ENCODE measurements at regions not wholly inside any gene's neighbourhood (a gene's known extent, or its start where the extent isn't known, plus 50 kb on each side); places are given as distances from the start of the nearest gene placed in this dataset.

- H3K4me3 ChIP-seq (ENCODE audit: low read depth, low read length), result no peak overlapping the region
- TF ChIP-seq CTCF (IDR thresholded peaks at IDR 0.05; ENCODE audit: insufficient read depth, low read length), result no peak
- DNase-seq (ENCODE audit: low read depth), result no peak
Measured at GRCh38 chr3:145812391-145812790, 348.6 kb downstream of the PLOD2 start.

- TF ChIP-seq CTCF (IDR thresholded peaks at IDR 0.05; ENCODE audit: insufficient read depth, low read length), result no peak
- DNase-seq (ENCODE audit: low read depth), result no peak
- H3K4me3 ChIP-seq (ENCODE audit: low read depth, low read length), result no peak overlapping the region
Measured at GRCh38 chr3:145815707-145816413, 345.1 kb downstream of the PLOD2 start.

- TF ChIP-seq CTCF (IDR thresholded peaks at IDR 0.05; ENCODE audit: insufficient read depth, low read length), result no peak
- no peak for DNase-seq (ENCODE audit: low read depth)
- H3K4me3 ChIP-seq (ENCODE audit: low read depth, low read length), result no peak overlapping the region
Measured at GRCh38 chr3:145817870-145818483, 343.0 kb downstream of the PLOD2 start.

- no peak overlapping the region for H3K4me3 ChIP-seq (ENCODE audit: low read depth, low read length)
- no peak for DNase-seq (ENCODE audit: low read depth)
- no peak for TF ChIP-seq CTCF (IDR thresholded peaks at IDR 0.05; ENCODE audit: insufficient read depth, low read length)
Measured at GRCh38 chr3:145820170-145820569, 340.8 kb downstream of the PLOD2 start.

- no peak overlapping the region for H3K4me3 ChIP-seq (ENCODE audit: low read depth, low read length)
- no peak for DNase-seq (ENCODE audit: low read depth)
- TF ChIP-seq CTCF (IDR thresholded peaks at IDR 0.05; ENCODE audit: insufficient read depth, low read length), result no peak
Measured at GRCh38 chr3:145842294-145842902, 318.6 kb downstream of the PLOD2 start.

GRCh38 chr3:145843561-145843960 is 317.4 kb downstream of the PLOD2 start:
- no peak overlapping the region for H3K4me3 ChIP-seq (ENCODE audit: low read depth, low read length)
- TF ChIP-seq CTCF (IDR thresholded peaks at IDR 0.05; ENCODE audit: insufficient read depth, low read length), result no peak
- no peak for DNase-seq (ENCODE audit: low read depth)

Data from fibroblast of the aortic adventitia (primary cell).